Left lung (tissue), 4 donors: ENCODE measurements at regions not wholly inside any gene's neighbourhood (a gene's known extent, or its start where the extent isn't known, plus 50 kb on each side); places are given as distances from the start of the nearest gene placed in this dataset.

Experiments
- ATAC-seq: fragments of 200-7000 bp; cut with Tn5 transposase; one replicate; pipeline ENCODE4 v1.9.1; 2020; ENCODE audit warnings: moderate library complexity
- DNase-seq, 4 donors: peaks; one replicate each; pipeline ENCODE4 v3.0.0-alpha.2; 2013 to 2020
- H3K27ac ChIP-seq, 2 donors: fragments of 200-600 bp; sonication (generic) in 1 of 2; one replicate each; pipeline versions ENCODE4 v1.5.0 to v1.8.0; 2020 to 2021
- H3K27me3 ChIP-seq, 2 donors: fragments of 200-600 bp; sonication (generic) in 1 of 2; one replicate each; pipeline versions ENCODE4 v1.5.0 to v1.8.0; 2020 to 2021
- H3K36me3 ChIP-seq, 2 donors: fragments of 200-600 bp; sonication (generic) in 1 of 2; one replicate each; pipeline versions ENCODE4 v1.5.0 to v1.8.0; 2020 to 2021
- H3K4me1 ChIP-seq, 2 donors: fragments of 200-600 bp; one replicate each; pipeline ENCODE4 v1.8.0; 2021
- H3K4me3 ChIP-seq, 2 donors: fragments of 200-600 bp; sonication (generic) in 1 of 2; one replicate each; pipeline versions ENCODE4 v1.5.0 to v1.8.0; 2020 to 2021; ENCODE audit warnings: mild to moderate bottlenecking in 1 of 2
- H3K9me3 ChIP-seq, 2 donors: fragments of 200-600 bp; sonication (generic) in 1 of 2; one replicate each; pipeline versions ENCODE4 v1.5.0 to v1.8.0; 2020 to 2021
- CTCF ChIP-seq, 2 donors: fragments of 200-600 bp; sonication (generic) in 1 of 2; IDR thresholded peaks; one replicate each; pipeline versions ENCODE4 v1.5.0 to v1.8.0; 2021; ENCODE audit warnings: antibody characterized with exemption in 2 of 2
- intact Hi-C, 2 donors: fragments of 100-400 bp; cut with DNase I; formaldehyde crosslinking; loops; one replicate each; pipeline versions ENCODE4 v1.11.2 to v1.14.2; 2022
- donor health status: DM: no; HTN: yes; CAD: no.
- donor health status: DM: no; HTN: no; CAD: no.

DNA sequence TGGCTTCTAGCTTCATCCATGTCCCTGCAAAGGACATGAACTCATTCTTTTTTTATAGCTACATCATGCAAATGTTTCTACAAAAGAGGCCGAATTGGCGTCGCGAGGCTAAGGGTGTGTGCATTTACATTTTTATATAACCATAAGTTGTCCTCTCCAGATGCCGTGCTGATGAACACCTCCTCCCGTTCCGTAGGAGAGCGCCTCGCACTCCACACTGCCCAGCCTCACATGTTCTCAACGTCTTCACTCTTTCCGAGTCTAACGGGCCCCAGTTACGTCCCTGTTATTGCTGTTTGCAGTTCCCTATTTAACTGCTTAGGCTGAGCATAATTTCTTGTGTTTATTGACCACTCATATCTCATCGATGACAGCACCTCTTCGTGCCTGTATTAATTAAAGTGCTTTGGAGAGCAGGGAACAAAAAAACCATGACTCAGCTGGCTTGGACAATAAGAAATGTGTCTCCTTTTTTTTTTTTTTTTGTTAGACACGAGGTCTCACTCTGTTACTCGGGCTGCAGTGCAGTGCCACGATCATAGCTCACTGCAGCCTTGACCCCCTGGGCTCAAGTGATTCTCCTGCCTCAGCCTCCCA is 113.5 kb upstream of the SDK1 start:
- H3K36me3 ChIP-seq = no peaks in the 10 kb centered on the region
- no peak for TF ChIP-seq CTCF (IDR thresholded peaks at IDR 0.05)
- H3K27me3 ChIP-seq = peaks cover 0 to 4% of the 10 kb centered on the region in 2 donors
- H3K27ac ChIP-seq = no peak overlapping the region
- ATAC-seq (no peak), DNase-seq (no peak)
- intact Hi-C loops = no loop called here
- no peak overlapping the region for H3K4me3 ChIP-seq
- H3K9me3 ChIP-seq = peaks cover 0 to 7% of the 10 kb centered on the region in 2 donors
- no peaks in the 10 kb centered on the region for H3K4me1 ChIP-seq

DNA sequence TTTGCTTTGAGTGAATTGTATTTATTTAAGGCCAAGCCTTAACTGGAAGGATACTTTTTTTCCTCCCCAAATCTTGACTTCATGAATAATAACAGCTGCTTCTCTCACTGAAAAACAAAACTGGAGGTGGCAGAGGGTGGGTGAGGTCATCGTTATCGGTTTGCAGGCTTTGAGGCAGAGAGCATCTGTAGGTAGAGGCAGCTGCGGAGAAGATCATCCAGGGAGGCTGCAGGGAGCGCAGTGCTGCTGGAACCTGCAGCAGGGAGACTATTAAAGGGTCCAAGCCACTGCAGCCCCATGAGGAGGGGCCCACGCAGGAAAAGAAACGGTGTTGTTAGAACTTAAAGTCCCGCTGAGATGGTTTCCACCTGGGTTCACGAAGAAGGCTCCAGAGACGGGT is 112.1 kb upstream of the SDK1 start:
- H3K9me3 ChIP-seq = peaks cover 0 to 1% of the 10 kb centered on the region in 2 donors
- no peak overlapping the region for H3K4me3 ChIP-seq
- no peak for ATAC-seq
- no peaks in the 10 kb centered on the region for H3K36me3 ChIP-seq
- H3K4me1 ChIP-seq = no peaks in the 10 kb centered on the region
- DNase-seq = no peak
- no peak overlapping the region for H3K27ac ChIP-seq
- intact Hi-C loops = no loop called here
- H3K27me3 ChIP-seq = peaks cover 0 to 4% of the 10 kb centered on the region in 2 donors
- no peak for TF ChIP-seq CTCF (IDR thresholded peaks at IDR 0.05)

GRCh38 chr7:3191548-3191947 is 109.5 kb upstream of the SDK1 start:
- ATAC-seq (no peak), DNase-seq (no peak)
- peaks cover 0 to 4% of the 10 kb centered on the region in 2 donors for H3K9me3 ChIP-seq
- intact Hi-C loops = no loop called here
- no peak for TF ChIP-seq CTCF (IDR thresholded peaks at IDR 0.05)
- H3K4me1 ChIP-seq = peaks cover 0 to 9% of the 10 kb centered on the region in 2 donors
- no peak overlapping the region for H3K27ac ChIP-seq
- H3K27me3 ChIP-seq = peaks cover 0 to 4% of the 10 kb centered on the region in 2 donors
- H3K36me3 ChIP-seq = no peaks in the 10 kb centered on the region
- H3K4me3 ChIP-seq = no peak overlapping the region

GRCh38 chr7:3192669-3193068 is 108.4 kb upstream of the SDK1 start:
- no peak for ATAC-seq
- H3K36me3 ChIP-seq = no peaks in the 10 kb centered on the region
- no peak for TF ChIP-seq CTCF (IDR thresholded peaks at IDR 0.05)

GRCh38 chr7:3193379-3194120 is 107.5 kb upstream of the SDK1 start:
- intact Hi-C loops = no loop called here
- H3K9me3 ChIP-seq = peaks cover 0 to 6% of the 10 kb centered on the region in 2 donors
- no peaks in the 10 kb centered on the region for H3K36me3 ChIP-seq
- ATAC-seq (no peak), DNase-seq (no peak)
- peaks cover 0 to 9% of the 10 kb centered on the region in 2 donors for H3K27me3 ChIP-seq
- H3K4me3 ChIP-seq = no peak overlapping the region
- H3K27ac ChIP-seq = no peak overlapping the region
- no peak for TF ChIP-seq CTCF (IDR thresholded peaks at IDR 0.05)
- H3K4me1 ChIP-seq = peaks cover 0 to 9% of the 10 kb centered on the region in 2 donors

More at GRCh38 chr7:3192669-3193068, 108.4 kb upstream of the SDK1 start:
- peaks cover 0 to 9% of the 10 kb centered on the region in 2 donors for H3K27me3 ChIP-seq
- H3K27ac ChIP-seq = no peak overlapping the region
- DNase-seq = no peak
- no peak overlapping the region for H3K4me3 ChIP-seq
- peaks cover 0 to 9% of the 10 kb centered on the region in 2 donors for H3K4me1 ChIP-seq
- intact Hi-C loops = no loop called here
- H3K9me3 ChIP-seq = peaks cover 0 to 4% of the 10 kb centered on the region in 2 donors
